Esophagus squamous epithelium (tissue), 5 donors: ENCODE measurements at regions not wholly inside any gene's neighbourhood (a gene's known extent, or its start where the extent isn't known, plus 50 kb on each side); places are given as distances from the start of the nearest gene placed in this dataset.
"Not testable (repeated sequence)": the region's sequence is repeated elsewhere in the genome, so short reads cannot be mapped to it uniquely, and the experiment has no call there.

ENCODE experiments used
- DNase-seq: peaks from one replicate; lab custom pipeline; 2025; lab: John Stamatoyannopoulos, UW
- H3K27ac ChIP-seq, 4 donors: fragments of 200-600 bp; sonication (generic); one replicate each; pipeline ENCODE4 v1.5.1; 2016 to 2019; ENCODE audit warnings: mild to moderate bottlenecking in 1 of 4
- H3K27me3 ChIP-seq, 4 donors: fragments of 200-600 bp; sonication (generic); 1 replicate in 3 of 4; 2 replicates in 1 of 4; pipeline versions ENCODE4 v1.5.1 to v1.6.0; 2017 to 2021; ENCODE audit warnings: antibody characterized with exemption in 1 of 4
- H3K36me3 ChIP-seq, 3 donors: fragments of 200-600 bp; sonication (generic); one replicate each; pipeline ENCODE4 v1.5.1; 2016 to 2019
- H3K4me1 ChIP-seq, 3 donors: fragments of 200-600 bp; sonication (generic); one replicate each; pipeline ENCODE4 v1.5.1; 2017 to 2019
- H3K4me3 ChIP-seq, 4 donors: fragments of 200-600 bp; sonication (generic); 1 replicate in 3 of 4; 2 replicates in 1 of 4; pipeline ENCODE4 v1.5.1; 2016 to 2019; ENCODE audit warnings: mild to moderate bottlenecking in 2 of 4, moderate library complexity in 1 of 4
- H3K9me3 ChIP-seq, 3 donors: fragments of 200-600 bp; sonication (generic); one replicate each; pipeline ENCODE4 v1.5.1; 2016 to 2019
- CTCF ChIP-seq, 6 experiments: fragments of 450-650 bp in 4 of 6; fragments of 200-600 bp in 2 of 6; sonication (generic) in 2 of 6; IDR thresholded peaks; one replicate each; pipeline ENCODE4 v1.5.1; 2016 to 2019; ENCODE audit warnings: antibody characterized with exemption in 6 of 6, mild to moderate bottlenecking in 4 of 6, moderate library complexity in 4 of 6
- POLR2A ChIP-seq, 4 donors: fragments of 450-650 bp; IDR thresholded peaks; one replicate each; pipeline ENCODE4 v1.6.1; 2017; ENCODE audit warnings: antibody characterized with exemption in 4 of 4, mild to moderate bottlenecking in 4 of 4, moderate library complexity in 3 of 4
- WGBS, 2 donors: methylation state at CpG; one replicate each; pipeline ENCODE4 v1.1.5; 2018; 5-methylcytosine and 5-hydroxymethylcytosine counted together
- intact Hi-C: fragments of 100-400 bp; cut with DNase I; formaldehyde crosslinking; loops from one replicate; pipeline ENCODE4 v1.15.0; 2022
- donor health status: DM: yes; HTN: yes; CAD: no.

GRCh38 chr4:26017531-26017930, 103.5 kb downstream of the SMIM20 start:
- Histone ChIP-seq H3K27me3 (peaks cover 0 to 60% (median 0%) of the 10 kb centered on the region in 4 donors), H3K27ac (no peak overlapping the region), H3K9me3 (no peaks in the 10 kb centered on the region), H3K4me1 (peaks cover 13 to 38% (median 25%) of the 10 kb centered on the region in 3 donors), H3K4me3 (no peak overlapping the region), H3K36me3 (no peaks in the 10 kb centered on the region)
- DNase-seq, result no peak
- TF ChIP-seq POLR2A (IDR thresholded peaks at IDR 0.05), result no peak
- no peak for TF ChIP-seq CTCF (IDR thresholded peaks at IDR 0.05)
- WGBS, 2 donors, result 62 to 73% methylated on average over 4 of the region's 4 CpGs
- intact Hi-C loops, result no loop called here

- H3K4me3 ChIP-seq, H3K27ac ChIP-seq, DNase-seq, intact Hi-C loops, H3K9me3 ChIP-seq, H3K36me3 ChIP-seq: not testable (repeated sequence)
- H3K27me3 ChIP-seq, result peaks cover 0 to 62% (median 0%) of the 10 kb centered on the region in 4 donors
- H3K4me1 ChIP-seq, result peaks cover 13 to 44% (median 31%) of the 10 kb centered on the region in 3 donors
- WGBS, 2 donors, result 58 to 63% methylated on average over 6 of the region's 6 CpGs
Measured at GRCh38 chr4:26017961-26018700, 104.1 kb downstream of the SMIM20 start.

- H3K27me3 ChIP-seq, result peaks cover 0 to 74% (median 0%) of the 10 kb centered on the region in 4 donors
- TF ChIP-seq POLR2A (IDR thresholded peaks at IDR 0.05) (no peak), CTCF (IDR thresholded peaks at IDR 0.05) (no peak)
- no peak for DNase-seq
- WGBS, 2 donors, result 48 to 51% methylated on average over 9 to 10 of the region's 10 CpGs
- no peak overlapping the region for H3K4me3 ChIP-seq
- peaks cover 13 to 34% (median 29%) of the 10 kb centered on the region in 3 donors for H3K4me1 ChIP-seq
- intact Hi-C loops, result no loop called here
- H3K36me3 ChIP-seq, result no peaks in the 10 kb centered on the region
- H3K9me3 ChIP-seq, result no peaks in the 10 kb centered on the region
- peak overlapping the region in 1 of 4 donors; percentile 38 for H3K27ac ChIP-seq
Measured at GRCh38 chr4:26020083-26020668, 106.2 kb downstream of the SMIM20 start.

- DNase-seq, result no peak
- no peak for TF ChIP-seq POLR2A (IDR thresholded peaks at IDR 0.05)
- TF ChIP-seq CTCF (IDR thresholded peaks at IDR 0.05), result no peak
- Histone ChIP-seq H3K36me3 (no peaks in the 10 kb centered on the region), H3K4me1 (peaks cover 13 to 29% (median 26%) of the 10 kb centered on the region in 3 donors), H3K9me3 (no peaks in the 10 kb centered on the region), H3K27me3 (peaks cover 0 to 70% (median 0%) of the 10 kb centered on the region in 4 donors), H3K4me3 (no peak overlapping the region), H3K27ac (peak overlapping the region in 1 of 4 donors; percentile 38)
- 36 to 48% methylated on average over 6 of the region's 6 CpGs for WGBS, 2 donors
- intact Hi-C loops, result no loop called here
Measured at GRCh38 chr4:26020881-26021280, 106.9 kb downstream of the SMIM20 start.

GRCh38 chr4:26021417-26022345, 107.7 kb downstream of the SMIM20 start:
- Histone ChIP-seq H3K4me1 (peaks cover 13 to 29% (median 26%) of the 10 kb centered on the region in 3 donors), H3K36me3 (no peaks in the 10 kb centered on the region), H3K27ac (peak overlapping the region in 2 of 4 donors; percentile 23 to 40), H3K9me3 (no peaks in the 10 kb centered on the region), H3K4me3 (no peak overlapping the region), H3K27me3 (peaks cover 0 to 70% (median 0%) of the 10 kb centered on the region in 4 donors)
- TF ChIP-seq CTCF (IDR thresholded peaks at IDR 0.05), result no peak
- TF ChIP-seq POLR2A (IDR thresholded peaks at IDR 0.05), result no peak
- intact Hi-C loops, result no loop called here
- DNase-seq, result no peak
- WGBS, 2 donors, result 22 to 25% methylated on average over 8 of the region's 8 CpGs
